Liver (tissue), 8 donors: ENCODE measurements at regions not wholly inside any gene's neighbourhood (a gene's known extent, or its start where the extent isn't known, plus 50 kb on each side); places are given as distances from the start of the nearest gene placed in this dataset.

ENCODE experiments used
- DNase-seq: peaks from one replicate; pipeline ENCODE4 v3.0.0-alpha.2; 2017; ENCODE audit warnings: low spot score
- H3K27ac ChIP-seq, 2 donors: one replicate each; pipeline ENCODE4 v1.7.0; 2013; ENCODE audit warnings: inconsistent platforms in 2 of 2, low read length in 2 of 2, control low read depth in 1 of 2, low read depth in 1 of 2, mild to moderate bottlenecking in 1 of 2
- H3K27me3 ChIP-seq, 4 donors: one replicate each; pipeline versions ENCODE4 v1.6.1 to v1.7.0; 2013; ENCODE audit warnings: low read length in 3 of 4, inconsistent platforms in 1 of 4, mild to moderate bottlenecking in 1 of 4, moderate library complexity in 1 of 4; ENCODE audit not compliant: control insufficient read depth in 4 of 4, insufficient read depth in 4 of 4
- H3K36me3 ChIP-seq, 4 donors: one replicate each; pipeline versions ENCODE4 v1.6.1 to v1.7.0; 2013; ENCODE audit warnings: low read length in 3 of 4, mild to moderate bottlenecking in 3 of 4, low read depth in 1 of 4, moderate library complexity in 1 of 4; ENCODE audit not compliant: control insufficient read depth in 4 of 4, insufficient read depth in 3 of 4
- H3K4me1 ChIP-seq, 4 donors: one replicate each; pipeline versions ENCODE4 v1.6.1 to v1.7.0; 2013; ENCODE audit warnings: low read length in 3 of 4, mild to moderate bottlenecking in 3 of 4, moderate library complexity in 1 of 4; ENCODE audit not compliant: control insufficient read depth in 4 of 4, insufficient read depth in 4 of 4
- H3K4me3 ChIP-seq, 3 donors: one replicate each; pipeline versions ENCODE4 v1.6.1 to v1.7.0; 2013; ENCODE audit warnings: low read length in 3 of 3, control low read depth in 1 of 3, low read depth in 1 of 3, mild to moderate bottlenecking in 1 of 3
- H3K9ac ChIP-seq, 2 donors: one replicate each; pipeline ENCODE4 v1.7.0; 2013; ENCODE audit warnings: low read length in 2 of 2, mild to moderate bottlenecking in 2 of 2, moderate library complexity in 2 of 2, control low read depth in 1 of 2, low read depth in 1 of 2
- H3K9me3 ChIP-seq, 4 donors: one replicate each; pipeline versions ENCODE4 v1.6.1 to v1.7.0; 2013; ENCODE audit warnings: low read length in 3 of 4; ENCODE audit not compliant: control insufficient read depth in 4 of 4
- ATF3 ChIP-seq: IDR thresholded peaks from 2 replicates; pipeline ENCODE4 v1.6.1; 2016; ENCODE audit warnings: antibody characterized with exemption
- CTCF ChIP-seq: fragments of 150-350 bp; IDR thresholded peaks from 2 replicates; pipeline ENCODE4 v1.5.1; 2017; ENCODE audit warnings: improper control_type of control experiment, low read depth, low read length; ENCODE audit not compliant: missing input control
- EGR1 ChIP-seq, 2 donors: IDR thresholded peaks; 2 replicates each; pipeline ENCODE4 v1.6.1; 2016 to 2018; ENCODE audit warnings: antibody characterized with exemption in 2 of 2, low read depth in 2 of 2
- FOXA1 ChIP-seq: IDR thresholded peaks from 2 replicates; pipeline ENCODE4 v1.6.1; 2016; ENCODE audit warnings: antibody characterized with exemption
- FOXA2 ChIP-seq: IDR thresholded peaks from 2 replicates; pipeline ENCODE4 v1.6.1; 2016; ENCODE audit warnings: antibody characterized with exemption
- GABPA ChIP-seq, 2 donors: IDR thresholded peaks in 1 of 2; conservative IDR thresholded peaks in 1 of 2; 2 replicates each; pipeline ENCODE4 v1.6.1; 2016; ENCODE audit warnings: antibody characterized with exemption in 2 of 2, mild to moderate bottlenecking in 1 of 2, moderate library complexity in 1 of 2
- HNF4A ChIP-seq, 2 donors: conservative IDR thresholded peaks; 2 replicates each; pipeline ENCODE4 v1.6.1; 2016; ENCODE audit warnings: antibody characterized with exemption in 2 of 2, mild to moderate bottlenecking in 2 of 2
- HNF4G ChIP-seq: IDR thresholded peaks from 2 replicates; pipeline ENCODE4 v1.6.1; 2016; ENCODE audit warnings: antibody characterized with exemption
- JUND ChIP-seq, 2 donors: IDR thresholded peaks; 2 replicates each; pipeline ENCODE4 v1.6.1; 2016; ENCODE audit warnings: antibody characterized with exemption in 2 of 2
- MAX ChIP-seq: IDR thresholded peaks from 2 replicates; pipeline ENCODE4 v1.6.1; 2016; ENCODE audit warnings: antibody characterized with exemption
- NR2F2 ChIP-seq: IDR thresholded peaks from 2 replicates; pipeline ENCODE4 v1.6.1; 2016; ENCODE audit warnings: antibody characterized with exemption
- RAD21 ChIP-seq, 2 donors: IDR thresholded peaks; 2 replicates each; pipeline ENCODE4 v1.6.1; 2016; ENCODE audit warnings: antibody characterized with exemption in 2 of 2, mild to moderate bottlenecking in 2 of 2
- REST ChIP-seq: IDR thresholded peaks from 2 replicates; pipeline ENCODE4 v1.6.1; 2016; ENCODE audit warnings: antibody characterized with exemption, mild to moderate bottlenecking
- RXRA ChIP-seq, 2 donors: IDR thresholded peaks; 2 replicates each; pipeline ENCODE4 v1.6.1; 2017 to 2018; ENCODE audit warnings: antibody characterized with exemption in 2 of 2, mild to moderate bottlenecking in 1 of 2
- SP1 ChIP-seq: IDR thresholded peaks from 2 replicates; pipeline ENCODE4 v1.6.1; 2018; ENCODE audit warnings: antibody characterized with exemption, mild to moderate bottlenecking
- TAF1 ChIP-seq: conservative IDR thresholded peaks from 2 replicates; pipeline ENCODE4 v1.6.1; 2016; ENCODE audit warnings: antibody characterized with exemption, mild to moderate bottlenecking
- YY1 ChIP-seq: IDR thresholded peaks from 2 replicates; pipeline ENCODE4 v1.6.1; 2016; ENCODE audit warnings: antibody characterized with exemption, mild to moderate bottlenecking
- ZBTB33 ChIP-seq: IDR thresholded peaks from 2 replicates; pipeline ENCODE4 v1.6.1; 2016; ENCODE audit warnings: antibody characterized with exemption
- WGBS: extraction: QIAGEN DNeasy Blood & Tissue Kit; methylation state at CpG from one replicate; pipeline ENCODE4 v1.1.7; 2013; 5-methylcytosine and 5-hydroxymethylcytosine counted together
- donor health status: healthy.
- donor health status: healthy.
- donor health status: healthy.
- donor health status: healthy.
- donor health status: healthy.

- Histone ChIP-seq H3K36me3 (no peaks in the 10 kb centered on the region), H3K9me3 (no peaks in the 10 kb centered on the region), H3K27me3 (no peaks in the 10 kb centered on the region), H3K4me3 (no peak overlapping the region), H3K27ac (no peak overlapping the region), H3K4me1 (no peaks in the 10 kb centered on the region), H3K9ac (no peak overlapping the region)
- TF ChIP-seq TAF1 (no peak), JUND (IDR thresholded peaks at IDR 0.05) (no peak), FOXA2 (no peak), GABPA (IDR thresholded peaks at IDR 0.05 in 1 of 2, conservative IDR thresholded peaks at IDR 0.05 in 1 of 2) (no peak), YY1 (no peak), HNF4A (conservative IDR thresholded peaks at IDR 0.05) (no peak), FOXA1 (no peak), ZBTB33 (no peak), RAD21 (IDR thresholded peaks at IDR 0.05) (no peak), NR2F2 (no peak), EGR1 (IDR thresholded peaks at IDR 0.05; ENCODE audit: low read depth in 2 of 2) (no peak), REST (no peak), RXRA (IDR thresholded peaks at IDR 0.05) (no peak), SP1 (no peak), ATF3 (no peak), MAX (no peak), CTCF (no peak), HNF4G (no peak)
- DNase-seq, result no peak
- WGBS, result 87% methylated on average over 3 of the region's 3 CpGs
Measured at GRCh38 chr21:15651172-15651571, 78.6 kb upstream of the USP25 start.

- no peaks in the 10 kb centered on the region for H3K36me3 ChIP-seq
- no peak overlapping the region for H3K9ac ChIP-seq
- H3K4me1 ChIP-seq, result no peaks in the 10 kb centered on the region
- H3K9me3 ChIP-seq, result no peaks in the 10 kb centered on the region
- WGBS, result 30% methylated on average over 2 of the region's 2 CpGs
- no peak for DNase-seq
- no peaks in the 10 kb centered on the region for H3K27me3 ChIP-seq
- H3K27ac ChIP-seq, result no peak overlapping the region
- no peak overlapping the region for H3K4me3 ChIP-seq
- no peak for TF ChIP-seq FOXA1
- no peak for TF ChIP-seq EGR1 (IDR thresholded peaks at IDR 0.05; ENCODE audit: low read depth in 2 of 2)
- no peak for TF ChIP-seq RXRA (IDR thresholded peaks at IDR 0.05)
- TF ChIP-seq HNF4A (conservative IDR thresholded peaks at IDR 0.05), result no peak
- TF ChIP-seq REST, result no peak
- no peak for TF ChIP-seq TAF1
- TF ChIP-seq MAX, result no peak
- no peak for TF ChIP-seq GABPA (IDR thresholded peaks at IDR 0.05 in 1 of 2, conservative IDR thresholded peaks at IDR 0.05 in 1 of 2)
- TF ChIP-seq JUND (IDR thresholded peaks at IDR 0.05), result no peak
- no peak for TF ChIP-seq CTCF
- TF ChIP-seq NR2F2, result no peak
- TF ChIP-seq YY1, result no peak
- no peak for TF ChIP-seq RAD21 (IDR thresholded peaks at IDR 0.05)
- no peak for TF ChIP-seq SP1
- no peak for TF ChIP-seq FOXA2
Measured at GRCh38 chr21:15653710-15654109, 76.1 kb upstream of the USP25 start.
